ENCODE measurements at regions not wholly inside any gene's neighbourhood (a gene's known extent, or its start where the extent isn't known, plus 50 kb on each side); places are given as distances from the start of the nearest gene placed in this dataset.

DNA sequence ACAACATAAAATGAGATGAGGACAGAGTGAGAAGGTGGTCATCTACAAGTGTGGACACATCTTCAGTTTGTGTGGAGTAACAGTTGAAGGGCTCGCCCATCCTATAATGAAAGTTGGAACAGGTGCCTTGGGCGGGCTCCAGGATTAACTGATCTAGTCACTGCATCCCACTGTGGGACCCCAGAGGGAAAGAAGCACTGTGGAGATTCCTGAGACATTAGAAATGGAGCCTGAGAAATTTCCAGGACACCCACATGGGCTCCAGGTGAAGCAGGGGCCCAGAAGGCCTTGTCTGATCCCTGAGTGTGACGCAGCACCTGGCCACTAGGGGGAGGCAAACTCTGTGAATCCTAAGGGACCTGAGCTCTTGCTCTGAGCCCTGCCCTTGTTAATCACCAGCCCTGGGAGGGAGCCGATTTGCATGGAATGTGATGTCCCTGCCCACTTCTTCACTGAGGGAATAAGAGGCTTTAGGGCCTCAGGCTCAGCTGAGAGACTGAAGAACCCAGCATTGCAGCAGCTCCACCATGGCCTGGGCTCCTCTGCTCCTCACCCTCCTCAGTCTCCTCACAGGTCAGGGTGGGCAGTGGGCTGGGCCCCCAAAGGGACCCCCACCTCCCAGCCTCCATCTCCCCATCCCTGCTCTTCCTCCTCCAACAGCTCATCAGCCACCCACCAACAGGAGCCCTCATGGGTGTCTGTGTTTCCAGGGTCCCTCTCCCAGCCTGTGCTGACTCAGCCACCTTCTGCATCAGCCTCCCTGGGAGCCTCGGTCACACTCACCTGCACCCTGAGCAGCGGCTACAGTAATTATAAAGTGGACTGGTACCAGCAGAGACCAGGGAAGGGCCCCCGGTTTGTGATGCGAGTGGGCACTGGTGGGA, 98.4 kb downstream of the VPREB1 start (continued):
- 0 out of 2 replicates have a peak, but pooled peaks have one; percentile 48 for TF ChIP-seq ZNF436 (CRISPR knock-in tag; IDR thresholded peaks at IDR 0.05)
- no peak for TF ChIP-seq ARID2 (IDR thresholded peaks at IDR 0.05)
- TF ChIP-seq RAD21 (CRISPR knock-in tag; conservative IDR thresholded peaks at IDR 0.05 in 1 of 2, IDR thresholded peaks at IDR 0.05 in 1 of 2): peak in 1 of 2 experiments; percentile 92; a peak in 2 of 4 replicates
- TF ChIP-seq TEAD4 (IDR thresholded peaks at IDR 0.05; ENCODE audit: low read length): peak; percentile 45
- TF ChIP-seq TEAD4 (CRISPR knock-in tag; IDR thresholded peaks at IDR 0.05; ENCODE audit: borderline replicate concordance): no peak; the same call in 1 of the 2 replicates
- TF ChIP-seq CC2D1A (IDR thresholded peaks at IDR 0.05): no peak
- TF ChIP-seq, protein P1, sequence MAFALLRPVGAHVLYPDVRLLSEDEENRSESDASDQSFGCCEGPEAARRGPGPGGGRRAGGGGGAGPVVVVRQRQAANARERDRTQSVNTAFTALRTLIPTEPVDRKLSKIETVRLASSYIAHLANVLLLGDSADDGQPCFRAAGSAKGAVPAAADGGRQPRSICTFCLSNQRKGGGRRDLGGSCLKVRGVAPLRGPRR (CRISPR knock-in tag; IDR thresholded peaks at IDR 0.05): 0 out of 2 replicates have a peak, but pooled peaks have one; percentile 75
- TF ChIP-seq IFI16 (CRISPR knock-in tag; IDR thresholded peaks at IDR 0.05): peak; percentile 42; the same call in 1 of the 2 replicates
- peak; percentile 97 for TF ChIP-seq CREM (IDR thresholded peaks at IDR 0.05; ENCODE audit: low read depth)
- peak; percentile 42 for TF ChIP-seq NEUROD1 (IDR thresholded peaks at IDR 0.05; ENCODE audit: borderline replicate concordance, low read depth, low read length, partially characterized antibody)
- peak; percentile 50 for TF ChIP-seq NFIX (CRISPR knock-in tag; IDR thresholded peaks at IDR 0.05; ENCODE audit: low read depth)
- no peak for TF ChIP-seq ZNF766 (CRISPR knock-in tag; conservative IDR thresholded peaks at IDR 0.05)
- TF ChIP-seq, protein P2, sequence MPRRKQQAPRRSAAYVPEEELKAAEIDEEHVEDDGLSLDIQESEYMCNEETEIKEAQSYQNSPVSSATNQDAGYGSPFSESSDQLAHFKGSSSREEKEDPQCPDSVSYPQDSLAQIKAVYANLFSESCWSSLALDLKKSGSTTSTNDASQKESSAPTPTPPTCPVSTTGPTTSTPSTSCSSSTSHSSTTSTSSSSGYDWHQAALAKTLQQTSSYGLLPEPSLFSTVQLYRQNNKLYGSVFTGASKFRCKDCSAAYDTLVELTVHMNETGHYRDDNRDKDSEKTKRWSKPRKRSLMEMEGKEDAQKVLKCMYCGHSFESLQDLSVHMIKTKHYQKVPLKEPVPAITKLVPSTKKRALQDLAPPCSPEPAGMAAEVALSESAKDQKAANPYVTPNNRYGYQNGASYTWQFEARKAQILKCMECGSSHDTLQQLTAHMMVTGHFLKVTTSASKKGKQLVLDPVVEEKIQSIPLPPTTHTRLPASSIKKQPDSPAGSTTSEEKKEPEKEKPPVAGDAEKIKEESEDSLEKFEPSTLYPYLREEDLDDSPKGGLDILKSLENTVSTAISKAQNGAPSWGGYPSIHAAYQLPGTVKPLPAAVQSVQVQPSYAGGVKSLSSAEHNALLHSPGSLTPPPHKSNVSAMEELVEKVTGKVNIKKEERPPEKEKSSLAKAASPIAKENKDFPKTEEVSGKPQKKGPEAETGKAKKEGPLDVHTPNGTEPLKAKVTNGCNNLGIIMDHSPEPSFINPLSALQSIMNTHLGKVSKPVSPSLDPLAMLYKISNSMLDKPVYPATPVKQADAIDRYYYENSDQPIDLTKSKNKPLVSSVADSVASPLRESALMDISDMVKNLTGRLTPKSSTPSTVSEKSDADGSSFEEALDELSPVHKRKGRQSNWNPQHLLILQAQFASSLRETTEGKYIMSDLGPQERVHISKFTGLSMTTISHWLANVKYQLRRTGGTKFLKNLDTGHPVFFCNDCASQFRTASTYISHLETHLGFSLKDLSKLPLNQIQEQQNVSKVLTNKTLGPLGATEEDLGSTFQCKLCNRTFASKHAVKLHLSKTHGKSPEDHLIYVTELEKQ (CRISPR knock-in tag; IDR thresholded peaks at IDR 0.05): peak; percentile 78; the same call in 1 of the 2 replicates
- TF ChIP-seq ZFX (CRISPR knock-in tag; IDR thresholded peaks at IDR 0.05): peak; percentile 43; the same call in 1 of the 2 replicates
- no peak for TF ChIP-seq RBM34 (IDR thresholded peaks at IDR 0.05; ENCODE audit: borderline replicate concordance, insufficient read depth, low read length)
- TF ChIP-seq, protein P3, sequence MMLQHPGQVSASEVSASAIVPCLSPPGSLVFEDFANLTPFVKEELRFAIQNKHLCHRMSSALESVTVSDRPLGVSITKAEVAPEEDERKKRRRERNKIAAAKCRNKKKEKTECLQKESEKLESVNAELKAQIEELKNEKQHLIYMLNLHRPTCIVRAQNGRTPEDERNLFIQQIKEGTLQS (IDR thresholded peaks at IDR 0.05): no peak
- TF ChIP-seq, protein P3 (CRISPR knock-in tag; conservative IDR thresholded peaks at IDR 0.05): peak; percentile 79; the same call in 1 of the 2 replicates
- TF ChIP-seq RCOR1 (IDR thresholded peaks at IDR 0.05; ENCODE audit: borderline replicate concordance in 1 of 2, low read depth in 2 of 2, low read length in 2 of 2): peak in 1 of 2 experiments; percentile 89; a peak in 2 of 4 replicates
- no peak for TF ChIP-seq CHD1 (IDR thresholded peaks at IDR 0.05; ENCODE audit: low read length)
- TF ChIP-seq ZNF143 (CRISPR knock-in tag; IDR thresholded peaks at IDR 0.05): no peak
- peak; percentile 66 for TF ChIP-seq CXXC5 (CRISPR knock-in tag; IDR thresholded peaks at IDR 0.05)
- no peak for TF ChIP-seq ZNF146 (CRISPR knock-in tag; IDR thresholded peaks at IDR 0.05; ENCODE audit: unreplicated experiment)
- TF ChIP-seq TEAD1 (CRISPR knock-in tag; IDR thresholded peaks at IDR 0.05): peak; percentile 69 to 84; a peak in 1 of 4 replicates
- peak; percentile 35; the same call in 1 of the 2 replicates for TF ChIP-seq MAFG (tag; conservative IDR thresholded peaks at IDR 0.05)
